ENCODE measurements at regions not wholly inside any gene's neighbourhood (a gene's known extent, or its start where the extent isn't known, plus 50 kb on each side); places are given as distances from the start of the nearest gene placed in this dataset.

DNA sequence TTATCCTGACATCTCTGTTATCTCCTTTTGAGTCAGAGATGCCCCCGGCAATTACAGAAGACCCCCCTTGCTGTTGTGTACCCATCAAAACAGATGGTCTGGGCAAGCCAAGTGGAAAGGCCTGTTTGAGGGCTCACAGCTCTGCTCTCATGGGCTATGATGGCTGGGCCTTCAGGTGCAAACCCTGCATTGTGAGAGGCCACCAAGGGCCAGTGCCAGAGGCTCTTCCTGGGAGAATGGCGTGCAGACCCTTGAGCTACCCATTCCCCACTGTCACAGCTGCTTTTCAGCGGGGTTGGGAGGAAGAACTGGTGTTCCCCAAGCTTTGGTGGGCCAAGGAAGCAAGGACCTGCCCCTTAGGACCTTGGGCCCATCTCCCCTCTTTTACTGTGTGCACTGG, 174.7 kb upstream of the PPP1R26 start:
- TF ChIP-seq CTCF (IDR thresholded peaks at IDR 0.05 in 4 of 5, conservative IDR thresholded peaks at IDR 0.05 in 1 of 5) (no peak), POLR2A (IDR thresholded peaks at IDR 0.05) (no peak)

All from gastrocnemius medialis (tissue), 4 donors.